Peyer's patch (tissue), 4 donors: ENCODE measurements at regions not wholly inside any gene's neighbourhood (a gene's known extent, or its start where the extent isn't known, plus 50 kb on each side); places are given as distances from the start of the nearest gene placed in this dataset.

Source experiments
- DNase-seq, 3 donors: peaks; one replicate each; pipeline ENCODE4 v3.0.0-alpha.2; 2017 to 2019
- H3K27ac ChIP-seq, 4 donors: fragments of 200-600 bp; sonication (generic); one replicate each; pipeline ENCODE4 v1.5.1; 2016 to 2019
- H3K27me3 ChIP-seq, 2 donors: fragments of 200-600 bp; sonication (generic); one replicate each; pipeline ENCODE4 v1.5.1; 2019
- H3K36me3 ChIP-seq, 3 donors: fragments of 200-600 bp; sonication (generic); one replicate each; pipeline ENCODE4 v1.5.1; 2016 to 2019
- H3K4me1 ChIP-seq, 4 donors: fragments of 200-600 bp; sonication (generic); one replicate each; pipeline ENCODE4 v1.5.1; 2016 to 2019
- H3K4me3 ChIP-seq, 4 donors: fragments of 200-600 bp; sonication (generic); 1 replicate in 3 of 4; 2 replicates in 1 of 4; pipeline ENCODE4 v1.5.1; 2016 to 2019; ENCODE audit warnings: mild to moderate bottlenecking in 1 of 4
- H3K9me3 ChIP-seq, 4 donors: fragments of 200-600 bp; sonication (generic); one replicate each; pipeline ENCODE4 v1.5.1; 2016 to 2019; ENCODE audit warnings: mild to moderate bottlenecking in 1 of 4
- CTCF ChIP-seq, 6 experiments: fragments of 450-650 bp in 4 of 6; fragments of 200-600 bp in 2 of 6; sonication (generic) in 1 of 6; IDR thresholded peaks; one replicate each; pipeline ENCODE4 v1.5.1; 2017 to 2019; ENCODE audit warnings: antibody characterized with exemption in 6 of 6, mild to moderate bottlenecking in 3 of 6, moderate library complexity in 1 of 6
- POLR2A ChIP-seq, 2 donors: fragments of 450-650 bp; IDR thresholded peaks; one replicate each; pipeline ENCODE4 v1.5.1; 2017; ENCODE audit warnings: antibody characterized with exemption in 2 of 2, mild to moderate bottlenecking in 2 of 2, moderate library complexity in 2 of 2

- Histone ChIP-seq H3K27me3 (no peaks in the 10 kb centered on the region), H3K4me3 (no peak overlapping the region), H3K4me1 (no peaks in the 10 kb centered on the region), H3K36me3 (no peaks in the 10 kb centered on the region), H3K27ac (no peak overlapping the region), H3K9me3 (no peaks in the 10 kb centered on the region)
- DNase-seq = no peak
- TF ChIP-seq CTCF (IDR thresholded peaks at IDR 0.05) (no peak), POLR2A (IDR thresholded peaks at IDR 0.05) (no peak)
These were observed 205.0 kb upstream of the FAM47C start for GRCh38 chrX:36803151-36803550.

- H3K4me3 ChIP-seq = no peak overlapping the region
- H3K4me1 ChIP-seq = no peaks in the 10 kb centered on the region
- H3K27me3 ChIP-seq = no peaks in the 10 kb centered on the region
- no peak overlapping the region for H3K27ac ChIP-seq
- TF ChIP-seq POLR2A (IDR thresholded peaks at IDR 0.05) (no peak), CTCF (IDR thresholded peaks at IDR 0.05) (no peak)
- no peak for DNase-seq
- H3K36me3 ChIP-seq = no peaks in the 10 kb centered on the region
- no peaks in the 10 kb centered on the region for H3K9me3 ChIP-seq
These were observed 204.1 kb upstream of the FAM47C start for GRCh38 chrX:36804066-36804465.

GRCh38 chrX:36844857-36845256 lies 163.3 kb upstream of the FAM47C start:
- Histone ChIP-seq H3K36me3 (no peaks in the 10 kb centered on the region), H3K4me1 (no peaks in the 10 kb centered on the region), H3K9me3 (no peaks in the 10 kb centered on the region), H3K4me3 (no peak overlapping the region), H3K27me3 (no peaks in the 10 kb centered on the region), H3K27ac (no peak overlapping the region)
- no peak for TF ChIP-seq CTCF (IDR thresholded peaks at IDR 0.05)
- TF ChIP-seq POLR2A (IDR thresholded peaks at IDR 0.05) = no peak
- DNase-seq = no peak

- H3K36me3 ChIP-seq = no peaks in the 10 kb centered on the region
These were observed 160.7 kb upstream of the FAM47C start for GRCh38 chrX:36847496-36847895.

GRCh38 chrX:36849407-36849806 lies 158.8 kb upstream of the FAM47C start:
- H3K4me1 ChIP-seq = no peaks in the 10 kb centered on the region
- no peak for DNase-seq

More at GRCh38 chrX:36847496-36847895, 160.7 kb upstream of the FAM47C start:
- no peak overlapping the region for H3K4me3 ChIP-seq
- H3K27ac ChIP-seq = no peak overlapping the region
- DNase-seq = no peak
- H3K4me1 ChIP-seq = no peaks in the 10 kb centered on the region
- no peaks in the 10 kb centered on the region for H3K9me3 ChIP-seq
- no peaks in the 10 kb centered on the region for H3K27me3 ChIP-seq
- TF ChIP-seq POLR2A (IDR thresholded peaks at IDR 0.05) = no peak
- TF ChIP-seq CTCF (IDR thresholded peaks at IDR 0.05) = no peak

More at GRCh38 chrX:36849407-36849806, 158.8 kb upstream of the FAM47C start:
- H3K4me3 ChIP-seq = no peak overlapping the region
- no peak for TF ChIP-seq CTCF (IDR thresholded peaks at IDR 0.05)
- TF ChIP-seq POLR2A (IDR thresholded peaks at IDR 0.05) = no peak
- H3K36me3 ChIP-seq = no peaks in the 10 kb centered on the region
- no peaks in the 10 kb centered on the region for H3K9me3 ChIP-seq
- H3K27ac ChIP-seq = no peak overlapping the region
- H3K27me3 ChIP-seq = no peaks in the 10 kb centered on the region
